Liver (tissue), 8 donors: ENCODE measurements at regions not wholly inside any gene's neighbourhood (a gene's known extent, or its start where the extent isn't known, plus 50 kb on each side); places are given as distances from the start of the nearest gene placed in this dataset.

ENCODE experiments used
- DNase-seq: peaks from one replicate; pipeline ENCODE4 v3.0.0-alpha.2; 2017; ENCODE audit warnings: low spot score
- H3K27ac ChIP-seq, 2 donors: one replicate each; pipeline ENCODE4 v1.7.0; 2013; ENCODE audit warnings: inconsistent platforms in 2 of 2, low read length in 2 of 2, control low read depth in 1 of 2, low read depth in 1 of 2, mild to moderate bottlenecking in 1 of 2
- H3K27me3 ChIP-seq, 4 donors: one replicate each; pipeline versions ENCODE4 v1.6.1 to v1.7.0; 2013; ENCODE audit warnings: low read length in 3 of 4, inconsistent platforms in 1 of 4, mild to moderate bottlenecking in 1 of 4, moderate library complexity in 1 of 4; ENCODE audit not compliant: control insufficient read depth in 4 of 4, insufficient read depth in 4 of 4
- H3K36me3 ChIP-seq, 4 donors: one replicate each; pipeline versions ENCODE4 v1.6.1 to v1.7.0; 2013; ENCODE audit warnings: low read length in 3 of 4, mild to moderate bottlenecking in 3 of 4, low read depth in 1 of 4, moderate library complexity in 1 of 4; ENCODE audit not compliant: control insufficient read depth in 4 of 4, insufficient read depth in 3 of 4
- H3K4me1 ChIP-seq, 4 donors: one replicate each; pipeline versions ENCODE4 v1.6.1 to v1.7.0; 2013; ENCODE audit warnings: low read length in 3 of 4, mild to moderate bottlenecking in 3 of 4, moderate library complexity in 1 of 4; ENCODE audit not compliant: control insufficient read depth in 4 of 4, insufficient read depth in 4 of 4
- H3K4me3 ChIP-seq, 3 donors: one replicate each; pipeline versions ENCODE4 v1.6.1 to v1.7.0; 2013; ENCODE audit warnings: low read length in 3 of 3, control low read depth in 1 of 3, low read depth in 1 of 3, mild to moderate bottlenecking in 1 of 3
- H3K9ac ChIP-seq, 2 donors: one replicate each; pipeline ENCODE4 v1.7.0; 2013; ENCODE audit warnings: low read length in 2 of 2, mild to moderate bottlenecking in 2 of 2, moderate library complexity in 2 of 2, control low read depth in 1 of 2, low read depth in 1 of 2
- H3K9me3 ChIP-seq, 4 donors: one replicate each; pipeline versions ENCODE4 v1.6.1 to v1.7.0; 2013; ENCODE audit warnings: low read length in 3 of 4; ENCODE audit not compliant: control insufficient read depth in 4 of 4
- GABPA ChIP-seq, 2 donors: IDR thresholded peaks in 1 of 2; conservative IDR thresholded peaks in 1 of 2; 2 replicates each; pipeline ENCODE4 v1.6.1; 2016; ENCODE audit warnings: antibody characterized with exemption in 2 of 2, mild to moderate bottlenecking in 1 of 2, moderate library complexity in 1 of 2
- HNF4G ChIP-seq: IDR thresholded peaks from 2 replicates; pipeline ENCODE4 v1.6.1; 2016; ENCODE audit warnings: antibody characterized with exemption
- JUND ChIP-seq, 2 donors: IDR thresholded peaks; 2 replicates each; pipeline ENCODE4 v1.6.1; 2016; ENCODE audit warnings: antibody characterized with exemption in 2 of 2
- MAX ChIP-seq: IDR thresholded peaks from 2 replicates; pipeline ENCODE4 v1.6.1; 2016; ENCODE audit warnings: antibody characterized with exemption
- NR2F2 ChIP-seq: IDR thresholded peaks from 2 replicates; pipeline ENCODE4 v1.6.1; 2016; ENCODE audit warnings: antibody characterized with exemption
- RAD21 ChIP-seq, 2 donors: IDR thresholded peaks; 2 replicates each; pipeline ENCODE4 v1.6.1; 2016; ENCODE audit warnings: antibody characterized with exemption in 2 of 2, mild to moderate bottlenecking in 2 of 2
- REST ChIP-seq: IDR thresholded peaks from 2 replicates; pipeline ENCODE4 v1.6.1; 2016; ENCODE audit warnings: antibody characterized with exemption, mild to moderate bottlenecking
- RXRA ChIP-seq, 2 donors: IDR thresholded peaks; 2 replicates each; pipeline ENCODE4 v1.6.1; 2017 to 2018; ENCODE audit warnings: antibody characterized with exemption in 2 of 2, mild to moderate bottlenecking in 1 of 2
- YY1 ChIP-seq: IDR thresholded peaks from 2 replicates; pipeline ENCODE4 v1.6.1; 2016; ENCODE audit warnings: antibody characterized with exemption, mild to moderate bottlenecking
- WGBS: extraction: QIAGEN DNeasy Blood & Tissue Kit; methylation state at CpG from one replicate; pipeline ENCODE4 v1.1.7; 2013; 5-methylcytosine and 5-hydroxymethylcytosine counted together
- TF ChIP-seq, protein P1 (sequence below): IDR thresholded peaks from 2 replicates; pipeline ENCODE4 v1.6.1; 2016; ENCODE audit warnings: antibody characterized with exemption
- TF ChIP-seq, protein P2 (sequence below): IDR thresholded peaks from 2 replicates; pipeline ENCODE4 v1.6.1; 2016; ENCODE audit warnings: antibody characterized with exemption
- TF ChIP-seq, protein P3 (sequence below): fragments of 150-350 bp; IDR thresholded peaks from 2 replicates; pipeline ENCODE4 v1.5.1; 2017; ENCODE audit warnings: improper control_type of control experiment, low read depth, low read length; ENCODE audit not compliant: missing input control
- donor health status: healthy.
- donor health status: healthy.
- donor health status: healthy.
- donor health status: healthy.
- donor health status: healthy.

DNA sequence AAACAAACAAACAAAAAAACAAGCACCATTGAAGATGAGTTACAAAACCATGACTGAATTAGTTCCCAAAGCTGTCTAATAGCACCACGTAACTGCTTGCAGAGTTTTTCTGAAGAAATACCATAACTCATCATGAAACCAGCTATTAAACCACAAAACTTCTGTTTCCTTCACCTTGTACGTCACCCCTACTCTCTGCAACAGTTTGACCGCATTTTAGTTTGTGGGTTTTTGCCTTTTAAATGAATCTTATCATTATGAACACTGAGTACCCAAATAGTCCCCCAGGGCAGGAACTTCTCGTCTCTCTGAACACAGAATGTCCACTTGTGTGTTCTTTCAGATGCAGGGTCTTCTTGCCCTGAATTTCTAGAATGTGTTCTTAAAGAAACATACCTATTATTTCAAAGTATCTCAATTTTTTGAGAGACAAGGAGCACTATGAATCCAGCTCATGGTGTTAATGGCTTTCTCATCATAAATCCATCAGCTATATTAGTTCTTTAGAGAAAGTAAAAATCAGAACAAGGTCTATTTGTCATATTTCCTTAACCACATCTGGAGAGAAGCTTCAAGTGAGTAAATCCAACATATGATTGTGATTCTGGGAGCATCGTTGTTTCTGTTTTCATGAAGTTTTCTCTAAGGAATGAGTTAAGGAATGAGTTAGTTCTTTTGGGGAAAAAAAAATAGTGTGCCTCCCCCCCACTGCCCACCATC is 210.6 kb downstream of the AUH start:
- Histone ChIP-seq H3K27ac (no peak overlapping the region), H3K4me3 (no peak overlapping the region), H3K9me3 (peaks cover 0 to 1% (median 0%) of the 10 kb centered on the region in 4 donors), H3K36me3 (no peaks in the 10 kb centered on the region), H3K9ac (no peak overlapping the region), H3K27me3 (no peaks in the 10 kb centered on the region), H3K4me1 (no peaks in the 10 kb centered on the region)
- WGBS = 83% methylated on average over 5 of the region's 5 CpGs
- peak; percentile 9 for TF ChIP-seq YY1
- TF ChIP-seq NR2F2 = no peak
- no peak for TF ChIP-seq RAD21 (IDR thresholded peaks at IDR 0.05)
- DNase-seq = no peak

DNA sequence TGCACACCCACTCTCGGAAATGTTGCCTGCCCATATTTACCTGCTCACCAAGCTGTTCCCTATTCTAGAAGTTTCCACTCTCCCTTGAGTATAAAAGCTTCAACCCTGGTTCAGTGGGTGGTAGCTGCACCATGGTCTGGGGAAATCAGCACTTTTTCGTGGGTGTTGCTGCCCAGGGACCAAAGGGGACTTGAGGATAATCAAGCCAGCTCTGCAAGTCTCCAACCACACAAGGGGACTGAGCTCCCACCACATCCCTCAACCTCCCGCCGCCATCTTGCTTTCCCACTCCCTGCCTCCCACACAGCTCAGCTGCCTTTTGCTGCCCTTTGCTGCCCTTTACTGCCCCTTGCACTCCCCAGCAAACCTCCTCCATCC is 210.0 kb downstream of the AUH start:
- no peak overlapping the region for H3K4me3 ChIP-seq
- peaks cover 0 to 1% (median 0%) of the 10 kb centered on the region in 4 donors for H3K9me3 ChIP-seq
- no peak overlapping the region for H3K27ac ChIP-seq
- no peak for DNase-seq
- no peaks in the 10 kb centered on the region for H3K4me1 ChIP-seq
- H3K9ac ChIP-seq = no peak overlapping the region
- H3K27me3 ChIP-seq = no peaks in the 10 kb centered on the region
- WGBS = 82% methylated on average over 4 of the region's 4 CpGs
- TF ChIP-seq, protein P1, sequence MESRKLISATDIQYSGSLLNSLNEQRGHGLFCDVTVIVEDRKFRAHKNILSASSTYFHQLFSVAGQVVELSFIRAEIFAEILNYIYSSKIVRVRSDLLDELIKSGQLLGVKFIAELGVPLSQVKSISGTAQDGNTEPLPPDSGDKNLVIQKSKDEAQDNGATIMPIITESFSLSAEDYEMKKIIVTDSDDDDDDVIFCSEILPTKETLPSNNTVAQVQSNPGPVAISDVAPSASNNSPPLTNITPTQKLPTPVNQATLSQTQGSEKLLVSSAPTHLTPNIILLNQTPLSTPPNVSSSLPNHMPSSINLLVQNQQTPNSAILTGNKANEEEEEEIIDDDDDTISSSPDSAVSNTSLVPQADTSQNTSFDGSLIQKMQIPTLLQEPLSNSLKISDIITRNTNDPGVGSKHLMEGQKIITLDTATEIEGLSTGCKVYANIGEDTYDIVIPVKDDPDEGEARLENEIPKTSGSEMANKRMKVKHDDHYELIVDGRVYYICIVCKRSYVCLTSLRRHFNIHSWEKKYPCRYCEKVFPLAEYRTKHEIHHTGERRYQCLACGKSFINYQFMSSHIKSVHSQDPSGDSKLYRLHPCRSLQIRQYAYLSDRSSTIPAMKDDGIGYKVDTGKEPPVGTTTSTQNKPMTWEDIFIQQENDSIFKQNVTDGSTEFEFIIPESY = no peak
- no peak for TF ChIP-seq REST
- TF ChIP-seq HNF4G = no peak
- TF ChIP-seq MAX = no peak
- TF ChIP-seq, protein P2, sequence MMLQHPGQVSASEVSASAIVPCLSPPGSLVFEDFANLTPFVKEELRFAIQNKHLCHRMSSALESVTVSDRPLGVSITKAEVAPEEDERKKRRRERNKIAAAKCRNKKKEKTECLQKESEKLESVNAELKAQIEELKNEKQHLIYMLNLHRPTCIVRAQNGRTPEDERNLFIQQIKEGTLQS = no peak
- no peak for TF ChIP-seq YY1
- TF ChIP-seq RXRA (IDR thresholded peaks at IDR 0.05) = no peak
- TF ChIP-seq JUND (IDR thresholded peaks at IDR 0.05) = no peak
- no peaks in the 10 kb centered on the region for H3K36me3 ChIP-seq

DNA sequence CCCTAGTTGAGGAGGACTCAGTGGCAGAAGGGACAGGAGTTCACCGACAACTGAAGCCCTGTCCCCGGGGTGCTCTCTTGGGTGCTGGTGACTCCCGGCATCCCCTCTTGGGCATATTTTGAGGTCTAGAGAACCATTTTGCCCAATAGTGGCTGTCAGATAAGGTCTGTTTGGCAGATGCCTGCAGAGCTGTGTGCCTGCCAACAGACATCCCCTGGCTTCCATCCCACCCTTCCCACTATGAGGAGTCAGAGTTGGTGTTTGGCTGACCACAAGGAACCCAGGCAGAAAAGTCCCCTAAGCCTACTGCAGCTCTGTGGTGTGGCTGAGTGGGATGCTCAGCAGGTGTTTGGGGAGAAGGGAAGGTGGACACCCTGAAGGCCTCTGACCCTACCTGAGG is 207.0 kb downstream of the AUH start:
- H3K27ac ChIP-seq = no peak overlapping the region
- H3K9me3 ChIP-seq = no peaks in the 10 kb centered on the region
- DNase-seq = no peak
- no peaks in the 10 kb centered on the region for H3K27me3 ChIP-seq
- no peak overlapping the region for H3K4me3 ChIP-seq
- no peaks in the 10 kb centered on the region for H3K4me1 ChIP-seq
- H3K9ac ChIP-seq = no peak overlapping the region
- no peaks in the 10 kb centered on the region for H3K36me3 ChIP-seq
- 96% methylated on average over 3 of the region's 3 CpGs for whole genome bisulfite sequencing
- no peak for TF ChIP-seq REST
- TF ChIP-seq, protein P1 = no peak
- TF ChIP-seq RAD21 (IDR thresholded peaks at IDR 0.05) = no peak
- no peak for TF ChIP-seq YY1
- no peak for TF ChIP-seq HNF4G
- no peak for TF ChIP-seq GABPA (IDR thresholded peaks at IDR 0.05 in 1 of 2, conservative IDR thresholded peaks at IDR 0.05 in 1 of 2)
- TF ChIP-seq, protein P3, sequence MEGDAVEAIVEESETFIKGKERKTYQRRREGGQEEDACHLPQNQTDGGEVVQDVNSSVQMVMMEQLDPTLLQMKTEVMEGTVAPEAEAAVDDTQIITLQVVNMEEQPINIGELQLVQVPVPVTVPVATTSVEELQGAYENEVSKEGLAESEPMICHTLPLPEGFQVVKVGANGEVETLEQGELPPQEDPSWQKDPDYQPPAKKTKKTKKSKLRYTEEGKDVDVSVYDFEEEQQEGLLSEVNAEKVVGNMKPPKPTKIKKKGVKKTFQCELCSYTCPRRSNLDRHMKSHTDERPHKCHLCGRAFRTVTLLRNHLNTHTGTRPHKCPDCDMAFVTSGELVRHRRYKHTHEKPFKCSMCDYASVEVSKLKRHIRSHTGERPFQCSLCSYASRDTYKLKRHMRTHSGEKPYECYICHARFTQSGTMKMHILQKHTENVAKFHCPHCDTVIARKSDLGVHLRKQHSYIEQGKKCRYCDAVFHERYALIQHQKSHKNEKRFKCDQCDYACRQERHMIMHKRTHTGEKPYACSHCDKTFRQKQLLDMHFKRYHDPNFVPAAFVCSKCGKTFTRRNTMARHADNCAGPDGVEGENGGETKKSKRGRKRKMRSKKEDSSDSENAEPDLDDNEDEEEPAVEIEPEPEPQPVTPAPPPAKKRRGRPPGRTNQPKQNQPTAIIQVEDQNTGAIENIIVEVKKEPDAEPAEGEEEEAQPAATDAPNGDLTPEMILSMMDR = no peak
